Ascending aorta (tissue), 2 donors: ENCODE measurements at regions not wholly inside any gene's neighbourhood (a gene's known extent, or its start where the extent isn't known, plus 50 kb on each side); places are given as distances from the start of the nearest gene placed in this dataset.
"Not testable (repeated sequence)": the region's sequence is repeated elsewhere in the genome, so short reads cannot be mapped to it uniquely, and the experiment has no call there.

Experiments
- DNase-seq, 2 donors: peaks; one replicate each; pipeline ENCODE4 v3.0.0-alpha.2; 2019; ENCODE audit warnings: low spot score in 2 of 2
- H3K27ac ChIP-seq, 2 donors: fragments of 200-600 bp; sonication (generic); one replicate each; pipeline ENCODE4 v1.5.1; 2016 to 2017; ENCODE audit warnings: mild to moderate bottlenecking in 1 of 2
- H3K27me3 ChIP-seq: fragments of 200-600 bp; sonication (generic); one replicate; pipeline ENCODE4 v1.5.1; 2017
- H3K36me3 ChIP-seq, 2 donors: fragments of 200-600 bp; sonication (generic); one replicate each; pipeline ENCODE4 v1.5.1; 2016
- H3K4me1 ChIP-seq, 2 donors: fragments of 200-600 bp; sonication (generic); one replicate each; pipeline ENCODE4 v1.5.1; 2016 to 2017; ENCODE audit warnings: mild to moderate bottlenecking in 1 of 2
- H3K4me3 ChIP-seq, 2 donors: fragments of 200-600 bp; sonication (generic); one replicate each; pipeline ENCODE4 v1.5.1; 2016 to 2017; ENCODE audit warnings: mild to moderate bottlenecking in 1 of 2
- H3K9me3 ChIP-seq, 2 donors: fragments of 200-600 bp; sonication (generic); one replicate each; pipeline ENCODE4 v1.5.1; 2016
- CTCF ChIP-seq, 3 experiments: fragments of 200-600 bp in 2 of 3; fragments of 450-650 bp in 1 of 3; sonication (generic) in 2 of 3; IDR thresholded peaks; one replicate each; pipeline ENCODE4 v1.5.1; 2016 to 2019; ENCODE audit warnings: antibody characterized with exemption in 3 of 3, mild to moderate bottlenecking in 1 of 3, moderate library complexity in 1 of 3
- intact Hi-C: fragments of 100-400 bp; cut with DNase I; formaldehyde crosslinking; loops from one replicate; pipeline ENCODE4 v1.15.1; 2023

- intact Hi-C loops, result no loop called here
- DNase-seq, result no peak
Observed at GRCh38 chr4:128623508-128624215, 185.8 kb upstream of the JADE1 start.

DNA sequence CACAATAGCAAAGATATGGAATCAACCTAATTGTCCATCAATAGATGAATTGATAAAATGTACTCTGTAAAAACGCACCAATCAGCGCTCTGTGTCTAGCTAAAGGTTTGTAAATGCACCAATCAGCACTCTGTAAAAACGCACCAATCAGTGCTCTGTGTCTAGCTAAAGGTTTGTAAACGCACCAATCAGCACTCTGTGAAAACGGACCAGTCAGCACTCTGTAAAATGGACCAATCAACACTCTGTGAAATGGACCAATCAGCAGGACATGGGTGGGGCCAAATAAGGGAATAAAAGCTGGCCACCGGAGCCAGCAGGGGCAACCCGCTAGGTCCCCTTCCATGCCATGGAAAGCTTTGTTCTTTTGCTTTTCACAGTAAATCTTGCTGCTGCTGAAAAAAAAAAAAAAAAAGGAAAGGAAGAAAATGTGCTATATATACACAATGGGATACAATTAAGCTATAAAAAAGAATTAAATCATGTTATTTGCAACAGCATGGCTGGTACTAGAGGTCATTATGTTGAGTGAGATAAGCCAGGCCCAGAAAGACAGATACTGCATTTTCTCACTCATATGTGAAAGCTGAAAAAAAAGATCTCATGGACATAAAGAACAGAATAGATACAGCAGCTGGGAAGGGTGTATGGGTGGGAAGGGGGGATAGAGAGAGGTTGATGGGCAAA, 189.1 kb upstream of the JADE1 start:
- intact Hi-C loops, H3K27ac ChIP-seq, H3K4me1 ChIP-seq, H3K9me3 ChIP-seq, DNase-seq, H3K36me3 ChIP-seq, H3K27me3 ChIP-seq, H3K4me3 ChIP-seq: not testable (repeated sequence)

More at GRCh38 chr4:128623508-128624215, 185.8 kb upstream of the JADE1 start:
- no peak for TF ChIP-seq CTCF (IDR thresholded peaks at IDR 0.05)
- no peaks in the 10 kb centered on the region for H3K36me3 ChIP-seq
- no peaks in the 10 kb centered on the region for H3K27me3 ChIP-seq
- H3K27ac ChIP-seq, result no peak overlapping the region
- no peaks in the 10 kb centered on the region for H3K4me1 ChIP-seq
- H3K4me3 ChIP-seq, result no peak overlapping the region
- no peaks in the 10 kb centered on the region for H3K9me3 ChIP-seq

DNA sequence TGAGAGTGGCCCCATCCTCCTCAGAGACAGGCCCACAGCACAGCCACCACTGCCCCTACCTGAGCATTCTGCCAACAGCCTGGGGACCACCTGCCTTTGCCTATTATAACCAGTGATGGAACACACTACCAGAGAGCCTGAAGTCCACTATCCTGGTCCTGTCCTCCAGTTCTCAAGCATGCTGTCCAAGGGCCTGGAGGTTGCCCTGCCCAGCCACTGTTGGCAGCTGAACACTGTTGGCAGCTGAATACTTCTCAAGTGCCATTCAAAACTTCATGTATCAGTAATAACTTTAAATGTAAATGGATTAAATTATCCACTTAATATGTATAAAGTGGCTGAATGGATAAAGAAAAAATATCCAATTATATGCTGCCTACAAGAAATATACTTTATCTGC, 194.3 kb upstream of the JADE1 start:
- H3K4me3 ChIP-seq, result no peak overlapping the region
- H3K4me1 ChIP-seq, result no peaks in the 10 kb centered on the region
- H3K27me3 ChIP-seq, result no peaks in the 10 kb centered on the region
- intact Hi-C loops, result no loop called here
- no peak for DNase-seq
- H3K9me3 ChIP-seq, result no peaks in the 10 kb centered on the region
- no peak overlapping the region for H3K27ac ChIP-seq
- no peaks in the 10 kb centered on the region for H3K36me3 ChIP-seq
- no peak for TF ChIP-seq CTCF (IDR thresholded peaks at IDR 0.05)

- intact Hi-C loops, result no loop called here
- H3K27ac ChIP-seq, result no peak overlapping the region
Observed at GRCh38 chr4:128608006-128608405, 201.5 kb upstream of the JADE1 start.

DNA sequence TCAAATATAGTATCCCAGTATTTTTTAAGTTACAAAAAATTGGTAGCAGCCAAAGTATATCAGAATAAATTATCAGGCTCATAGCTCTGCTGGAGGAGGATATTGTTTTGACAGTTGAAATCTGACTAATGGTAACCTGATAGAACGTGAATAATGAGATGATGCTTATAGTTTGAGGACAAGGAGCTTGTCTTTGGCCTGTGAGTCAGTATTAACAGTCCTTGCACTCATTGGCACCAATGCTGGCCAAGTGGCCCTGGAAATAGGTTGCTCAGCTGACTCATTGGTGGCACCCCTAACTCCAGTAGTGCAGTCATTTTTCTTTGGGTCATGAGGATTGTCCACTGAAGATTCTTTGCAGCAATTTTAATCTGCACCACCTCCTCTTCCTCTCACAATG, 203.3 kb upstream of the JADE1 start:
- intact Hi-C loops, result no loop called here
- H3K27me3 ChIP-seq, result no peaks in the 10 kb centered on the region

More at GRCh38 chr4:128608006-128608405, 201.5 kb upstream of the JADE1 start:
- TF ChIP-seq CTCF (IDR thresholded peaks at IDR 0.05), result no peak
- DNase-seq, result no peak
- H3K9me3 ChIP-seq, result no peaks in the 10 kb centered on the region
- H3K4me1 ChIP-seq, result no peaks in the 10 kb centered on the region
- H3K4me3 ChIP-seq, result no peak overlapping the region
- no peaks in the 10 kb centered on the region for H3K27me3 ChIP-seq
- H3K36me3 ChIP-seq, result no peaks in the 10 kb centered on the region

More for the DNA sequence above, 203.3 kb upstream of the JADE1 start:
- no peaks in the 10 kb centered on the region for H3K36me3 ChIP-seq
- H3K27ac ChIP-seq, result no peak overlapping the region
- H3K4me1 ChIP-seq, result peaks cover 0 to 2% of the 10 kb centered on the region in 2 donors
- DNase-seq, result no peak
- TF ChIP-seq CTCF (IDR thresholded peaks at IDR 0.05), result no peak
- no peak overlapping the region for H3K4me3 ChIP-seq
- no peaks in the 10 kb centered on the region for H3K9me3 ChIP-seq
